WI38 (cell line): ENCODE measurements at regions not wholly inside any gene's neighbourhood (a gene's known extent, or its start where the extent isn't known, plus 50 kb on each side); places are given as distances from the start of the nearest gene placed in this dataset.

Source experiments
- H3K4me3 ChIP-seq: 2 replicates; pipeline ENCODE4 v1.5.1; 2011; ENCODE audit warnings: low read depth, mild to moderate bottlenecking, control low read depth, low read length
- CTCF ChIP-seq: IDR thresholded peaks from 2 replicates; pipeline ENCODE4 v1.5.1; 2012; ENCODE audit warnings: low read depth, mild to moderate bottlenecking, control low read depth, low read length

GRCh38 chr18:42429196-42429595, 474.2 kb downstream of the PIK3C3 start:
- H3K4me3 ChIP-seq = no peak overlapping the region
- TF ChIP-seq CTCF = no peak

- no peak overlapping the region for H3K4me3 ChIP-seq
- TF ChIP-seq CTCF = no peak
Observed at GRCh38 chr18:42436222-42436765, 481.3 kb downstream of the PIK3C3 start.

- no peak for TF ChIP-seq CTCF
- H3K4me3 ChIP-seq = no peak overlapping the region
Observed at GRCh38 chr18:42437001-42437400, 482.0 kb downstream of the PIK3C3 start.

GRCh38 chr18:42437646-42438045, 482.6 kb downstream of the PIK3C3 start:
- TF ChIP-seq CTCF = no peak

GRCh38 chr18:42442656-42443055, 487.6 kb downstream of the PIK3C3 start:
- TF ChIP-seq CTCF = no peak
- no peak overlapping the region for H3K4me3 ChIP-seq

More at GRCh38 chr18:42437646-42438045, 482.6 kb downstream of the PIK3C3 start:
- no peak overlapping the region for H3K4me3 ChIP-seq

- TF ChIP-seq CTCF = no peak
- no peak overlapping the region for H3K4me3 ChIP-seq
Observed at GRCh38 chr18:42444349-42444748, 489.3 kb downstream of the PIK3C3 start.

- no peak overlapping the region for H3K4me3 ChIP-seq
- TF ChIP-seq CTCF = no peak
Observed at GRCh38 chr18:42445359-42445758, 490.3 kb downstream of the PIK3C3 start.
